ENCODE measurements at regions not wholly inside any gene's neighbourhood (a gene's known extent, or its start where the extent isn't known, plus 50 kb on each side); places are given as distances from the start of the nearest gene placed in this dataset.

GRCh38 chr10:8738987-8739386 lies 684.5 kb downstream of the GATA3 start:
- Histone ChIP-seq H3K9me2 (replicated peaks; ENCODE audit: control insufficient read depth, low read length) (no peaks in the 10 kb centered on the region), H3K4me3 (ENCODE audit: low read length) (no peak overlapping the region), H3K27ac (ENCODE audit: low read depth, low read length) (no peak overlapping the region), H3K27me3 (ENCODE audit: control insufficient read depth, low read length) (no peaks in the 10 kb centered on the region), H3F3A (ENCODE audit: control insufficient read depth, insufficient read depth) (no peaks in the 10 kb centered on the region), H3K9me3 (ENCODE audit: control insufficient read depth, insufficient read depth, low read length) (no peaks in the 10 kb centered on the region), H3K4me1 (ENCODE audit: control insufficient read depth, low read length) (no peaks in the 10 kb centered on the region), H3K4me2 (ENCODE audit: low read length) (no peak overlapping the region), H3K36me3 (ENCODE audit: control insufficient read depth, low read length) (no peaks in the 10 kb centered on the region), H3K79me2 (ENCODE audit: control insufficient read depth, low read length) (no peaks in the 10 kb centered on the region), H4K20me1 (ENCODE audit: control insufficient read depth, insufficient read depth, low read depth, low read length) (no peaks in the 10 kb centered on the region)
- TF ChIP-seq CTCF (IDR thresholded peaks at IDR 0.05; ENCODE audit: low read depth, low read length, poor library complexity, severe bottlenecking) (no peak), EZH2phosphoT487 (IDR thresholded peaks at IDR 0.05; ENCODE audit: borderline replicate concordance, low read length) (no peak)

- Histone ChIP-seq H3K27ac (ENCODE audit: low read depth, low read length) (no peak overlapping the region), H3K79me2 (ENCODE audit: control insufficient read depth, low read length) (no peaks in the 10 kb centered on the region), H3K4me1 (ENCODE audit: control insufficient read depth, low read length) (no peaks in the 10 kb centered on the region), H3K4me3 (ENCODE audit: low read length) (no peak overlapping the region), H3K27me3 (ENCODE audit: control insufficient read depth, low read length) (no peaks in the 10 kb centered on the region), H3K4me2 (ENCODE audit: low read length) (no peak overlapping the region), H3K36me3 (ENCODE audit: control insufficient read depth, low read length) (no peaks in the 10 kb centered on the region), H4K20me1 (ENCODE audit: control insufficient read depth, insufficient read depth, low read depth, low read length) (no peaks in the 10 kb centered on the region), H3K9me3 (ENCODE audit: control insufficient read depth, insufficient read depth, low read length) (no peaks in the 10 kb centered on the region), H3K9me2 (replicated peaks; ENCODE audit: control insufficient read depth, low read length) (no peaks in the 10 kb centered on the region), H3F3A (ENCODE audit: control insufficient read depth, insufficient read depth) (no peaks in the 10 kb centered on the region)
- TF ChIP-seq EZH2phosphoT487 (IDR thresholded peaks at IDR 0.05; ENCODE audit: borderline replicate concordance, low read length) (no peak), CTCF (IDR thresholded peaks at IDR 0.05; ENCODE audit: low read depth, low read length, poor library complexity, severe bottlenecking) (no peak)
Observed at GRCh38 chr10:8752146-8752843, 697.8 kb downstream of the GATA3 start.

- TF ChIP-seq CTCF (IDR thresholded peaks at IDR 0.05; ENCODE audit: low read depth, low read length, poor library complexity, severe bottlenecking): no peak
- no peak for TF ChIP-seq EZH2phosphoT487 (IDR thresholded peaks at IDR 0.05; ENCODE audit: borderline replicate concordance, low read length)
- Histone ChIP-seq H3K27ac (ENCODE audit: low read depth, low read length) (no peak overlapping the region), H3K4me2 (ENCODE audit: low read length) (no peak overlapping the region), H3K36me3 (ENCODE audit: control insufficient read depth, low read length) (no peaks in the 10 kb centered on the region), H3K79me2 (ENCODE audit: control insufficient read depth, low read length) (no peaks in the 10 kb centered on the region), H3K27me3 (ENCODE audit: control insufficient read depth, low read length) (no peaks in the 10 kb centered on the region), H3F3A (ENCODE audit: control insufficient read depth, insufficient read depth) (no peaks in the 10 kb centered on the region), H3K9me2 (replicated peaks; ENCODE audit: control insufficient read depth, low read length) (no peaks in the 10 kb centered on the region), H3K9me3 (ENCODE audit: control insufficient read depth, insufficient read depth, low read length) (no peaks in the 10 kb centered on the region), H3K4me3 (ENCODE audit: low read length) (no peak overlapping the region), H4K20me1 (ENCODE audit: control insufficient read depth, insufficient read depth, low read depth, low read length) (no peaks in the 10 kb centered on the region), H3K4me1 (ENCODE audit: control insufficient read depth, low read length) (no peaks in the 10 kb centered on the region)
Observed at GRCh38 chr10:8758029-8758428, 703.5 kb downstream of the GATA3 start.

All from DOHH2 (cell line).